Stimulated activated CD8-positive, alpha-beta memory T cell treated with anti-CD3 and anti-CD28 coated beads, Interleukin-7, amount 100 ng/mL, for 48 hours (primary cell): ENCODE measurements at regions not wholly inside any gene's neighbourhood (a gene's known extent, or its start where the extent isn't known, plus 50 kb on each side); places are given as distances from the start of the nearest gene placed in this dataset.

Experiments
- DNase-seq, 2 donors: peaks; one replicate each; pipeline ENCODE4 v3.0.0-alpha.2; 2020; ENCODE audit warnings: low read depth in 1 of 2; ENCODE audit errors: extremely low read depth in 1 of 2

GRCh38 chr13:59459972-59460371 lies 703.8 kb downstream of the DIAPH3 start:
- no peak for DNase-seq

DNA sequence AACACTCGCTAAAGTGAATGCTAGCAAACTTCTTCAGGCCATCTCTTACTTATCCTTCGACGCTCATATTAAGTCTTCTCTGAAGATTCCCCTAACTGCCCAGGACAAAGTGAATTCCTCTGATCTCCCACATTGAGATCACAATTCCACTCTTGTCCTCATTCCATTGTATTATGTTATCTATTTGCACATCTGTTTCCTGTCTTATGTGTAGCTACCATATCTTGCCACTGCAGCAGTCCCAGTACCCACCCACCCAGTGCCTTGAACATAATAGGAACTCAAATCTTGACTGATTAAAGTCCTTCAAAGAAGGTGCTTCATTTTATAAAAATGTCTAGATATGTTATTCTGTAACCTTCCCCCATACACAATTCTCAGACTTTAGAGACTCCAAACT lies 702.3 kb downstream of the DIAPH3 start:
- no peak for DNase-seq

DNA sequence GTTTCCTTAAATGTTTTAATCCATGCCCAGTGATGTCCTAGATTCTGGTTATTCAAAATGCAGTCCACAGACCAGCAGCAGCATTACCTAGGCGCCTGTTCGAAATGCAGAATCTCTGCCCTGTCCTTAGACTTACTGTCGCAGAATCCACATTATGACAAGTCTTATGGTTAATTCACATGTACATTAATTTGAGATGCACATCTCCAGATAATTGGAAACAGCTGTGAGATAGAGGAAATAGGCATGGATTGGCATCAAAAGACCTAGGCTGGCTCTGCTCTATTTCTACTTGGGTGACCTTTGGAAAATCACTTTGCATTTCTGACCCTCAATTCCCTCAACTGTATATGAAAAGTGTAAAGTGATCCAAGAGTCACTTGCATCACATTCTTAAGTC lies 700.7 kb downstream of the DIAPH3 start:
- DNase-seq = no peak

DNA sequence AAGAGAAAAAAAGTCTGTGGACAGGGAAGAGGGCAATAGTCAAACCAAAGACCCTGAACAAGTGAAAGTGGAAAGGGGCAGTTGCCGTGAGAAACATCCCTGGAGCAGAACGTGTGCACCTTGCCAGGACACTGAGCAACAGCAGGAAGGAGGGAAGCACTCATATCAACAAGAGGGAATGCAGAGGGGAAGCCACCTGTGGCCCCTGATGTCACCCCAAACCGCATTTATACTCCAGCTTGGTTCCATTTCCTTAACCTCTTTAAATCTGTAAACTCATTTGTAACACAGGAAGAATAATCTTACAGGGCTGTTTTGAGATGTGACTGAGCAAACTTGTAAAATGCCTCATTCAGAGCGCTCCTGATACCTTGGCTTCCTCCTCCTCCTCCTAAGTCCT lies 698.8 kb downstream of the DIAPH3 start:
- DNase-seq = no peak

DNA sequence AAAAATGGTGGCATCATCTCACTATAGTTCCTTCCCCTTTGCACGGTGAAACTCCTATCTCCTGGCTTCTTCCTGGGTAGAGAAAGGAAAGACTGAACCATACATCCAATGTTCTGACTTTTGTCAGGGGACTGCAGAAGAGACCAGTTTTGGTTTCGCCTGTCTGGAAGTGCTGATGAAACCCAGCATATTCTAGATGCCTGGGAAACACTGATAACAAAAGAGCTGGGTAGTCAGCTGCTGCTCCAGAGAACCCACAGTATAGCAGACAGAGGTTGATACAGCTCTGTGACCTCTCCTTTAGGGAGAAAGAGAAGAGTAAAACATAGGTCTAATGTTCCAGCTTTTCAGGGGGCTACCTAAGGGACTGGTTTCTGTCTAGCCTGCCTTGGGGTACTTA lies 695.3 kb downstream of the DIAPH3 start:
- no peak for DNase-seq

DNA sequence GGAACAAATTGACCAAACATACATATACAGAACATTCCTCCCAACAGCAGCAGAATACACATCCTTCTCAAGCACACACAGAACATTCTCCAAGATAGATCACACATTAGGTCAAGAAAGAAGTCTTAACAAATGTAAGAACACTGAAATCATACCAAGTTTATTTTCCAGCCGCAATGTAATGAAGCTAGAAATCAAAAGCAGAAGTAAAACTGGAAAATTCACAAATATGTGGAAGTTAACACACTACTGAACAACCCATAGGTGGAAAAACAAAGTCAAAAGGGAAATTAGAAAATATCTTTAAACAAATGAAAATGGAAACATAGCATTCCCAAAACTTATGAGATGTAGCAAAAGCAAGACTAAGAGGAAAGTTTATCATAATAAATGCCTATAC lies 692.6 kb downstream of the DIAPH3 start:
- DNase-seq = no peak

DNA sequence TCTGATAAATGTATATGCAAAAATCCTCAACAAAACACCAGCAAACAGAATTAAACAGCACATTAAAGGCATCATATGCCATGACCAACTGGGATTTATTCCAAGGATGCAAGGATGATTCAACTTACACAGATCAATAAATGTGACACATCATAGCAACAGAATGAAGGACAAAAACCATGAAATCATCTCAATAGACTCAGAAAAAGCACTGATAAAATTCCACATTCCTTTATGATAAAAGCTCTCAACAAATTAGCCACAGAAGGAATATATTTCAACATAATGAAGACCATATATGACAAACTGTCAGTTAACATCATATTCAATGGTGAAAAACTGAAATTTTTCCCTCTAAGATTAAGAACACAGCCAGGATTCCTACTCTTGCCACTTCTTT lies 691.6 kb downstream of the DIAPH3 start:
- no peak for DNase-seq

GRCh38 chr13:59474696-59475095 lies 689.0 kb downstream of the DIAPH3 start:
- DNase-seq = no peak

DNA sequence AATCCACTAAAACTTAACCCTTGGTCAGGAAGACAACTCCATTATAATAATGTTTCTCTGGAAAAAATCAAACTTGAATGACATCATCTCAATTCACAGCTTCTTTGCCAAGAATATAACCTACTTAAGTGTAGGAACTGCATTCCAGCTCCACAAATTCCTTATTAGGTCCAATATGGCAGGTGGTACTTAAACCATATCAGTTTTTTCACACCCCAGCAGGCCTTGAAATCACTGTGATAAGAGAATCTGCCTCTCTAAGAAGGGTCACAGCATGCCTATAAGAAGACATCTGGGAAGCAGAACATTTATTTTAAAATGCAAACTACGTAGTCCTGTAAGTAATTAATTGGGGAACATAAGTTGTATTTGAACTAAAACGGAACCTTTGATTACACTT lies 687.8 kb downstream of the DIAPH3 start:
- no peak for DNase-seq

- DNase-seq = no peak
Measured at GRCh38 chr13:59476366-59476765, 687.4 kb downstream of the DIAPH3 start.

DNA sequence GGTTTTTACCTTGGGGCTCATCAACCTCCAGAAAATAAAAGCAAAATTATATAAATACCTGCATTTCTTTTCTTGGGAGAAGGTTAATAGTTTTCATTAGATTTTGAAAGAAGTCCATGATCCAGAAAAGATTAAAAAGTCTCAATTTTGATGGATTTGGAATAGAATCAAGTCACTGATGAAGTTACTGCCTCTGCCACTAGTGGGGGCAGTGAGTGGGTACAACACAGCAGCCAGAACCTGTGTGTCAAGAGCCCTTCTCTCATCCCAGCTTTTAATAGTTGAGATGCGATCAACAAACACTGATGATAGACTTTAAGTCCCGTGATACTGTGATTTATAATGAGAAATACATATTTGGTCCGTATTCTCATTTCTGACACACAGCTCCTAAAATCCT lies 686.7 kb downstream of the DIAPH3 start:
- DNase-seq = no peak

GRCh38 chr13:59478908-59479307 lies 684.8 kb downstream of the DIAPH3 start:
- DNase-seq = no peak

DNA sequence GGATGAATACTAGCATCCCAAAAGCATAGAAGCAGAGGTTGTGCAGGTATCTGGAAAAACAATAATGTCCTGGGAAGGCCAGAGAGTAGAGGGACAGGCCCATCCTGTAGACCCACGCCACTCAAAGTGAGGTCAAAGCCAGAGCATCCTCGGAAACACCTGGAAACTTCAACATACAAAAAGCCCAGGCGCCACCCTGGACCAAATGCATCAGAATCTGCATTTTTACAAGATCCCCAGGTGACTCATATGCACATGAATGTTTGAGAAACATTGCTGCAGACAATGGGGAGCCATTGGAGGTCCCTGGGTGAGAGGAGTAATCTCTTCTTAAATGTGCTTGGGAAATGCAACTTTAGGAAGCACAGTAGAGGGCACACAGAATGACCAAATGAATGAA lies 684.1 kb downstream of the DIAPH3 start:
- DNase-seq = no peak

DNA sequence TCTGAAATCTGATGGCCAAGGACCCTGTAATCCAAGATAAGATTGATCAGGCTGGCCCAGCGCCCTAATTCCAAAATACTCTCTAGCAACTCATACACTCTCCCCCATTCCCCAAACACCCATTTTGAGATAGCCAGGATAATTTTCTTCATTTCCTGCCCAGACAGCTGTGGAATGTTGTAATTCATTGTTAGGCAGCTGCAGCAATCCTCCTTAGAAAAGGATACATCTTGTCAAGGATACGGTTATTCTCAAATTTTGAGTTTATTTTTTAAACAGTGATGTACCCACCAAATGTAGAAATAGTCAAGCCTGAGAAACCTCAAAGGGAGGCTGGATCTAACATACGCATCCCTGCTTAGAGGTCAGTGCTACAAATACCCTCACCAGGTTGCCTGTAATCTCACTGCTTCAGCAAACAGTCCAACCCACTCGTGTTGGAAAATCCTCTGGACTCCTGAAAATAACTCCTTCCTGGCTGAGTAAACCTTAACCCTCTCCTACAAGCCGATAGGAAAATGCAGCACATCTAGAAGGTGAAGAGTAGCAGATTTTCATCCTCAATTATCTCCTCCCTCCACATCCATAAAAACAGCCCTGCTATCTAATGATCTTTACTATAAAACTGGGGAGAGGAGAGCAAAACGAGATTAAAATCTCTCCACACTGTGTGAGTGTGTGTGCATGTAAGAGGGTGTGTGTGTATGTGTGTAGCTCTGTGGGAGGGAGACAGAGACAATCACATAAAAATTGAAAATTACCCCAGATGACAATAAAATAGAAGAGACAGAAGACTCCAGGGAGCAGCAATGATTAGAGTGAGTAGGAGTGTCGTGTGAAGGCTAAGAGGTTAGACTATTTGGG lies 683.1 kb downstream of the DIAPH3 start:
- DNase-seq = no peak

DNA sequence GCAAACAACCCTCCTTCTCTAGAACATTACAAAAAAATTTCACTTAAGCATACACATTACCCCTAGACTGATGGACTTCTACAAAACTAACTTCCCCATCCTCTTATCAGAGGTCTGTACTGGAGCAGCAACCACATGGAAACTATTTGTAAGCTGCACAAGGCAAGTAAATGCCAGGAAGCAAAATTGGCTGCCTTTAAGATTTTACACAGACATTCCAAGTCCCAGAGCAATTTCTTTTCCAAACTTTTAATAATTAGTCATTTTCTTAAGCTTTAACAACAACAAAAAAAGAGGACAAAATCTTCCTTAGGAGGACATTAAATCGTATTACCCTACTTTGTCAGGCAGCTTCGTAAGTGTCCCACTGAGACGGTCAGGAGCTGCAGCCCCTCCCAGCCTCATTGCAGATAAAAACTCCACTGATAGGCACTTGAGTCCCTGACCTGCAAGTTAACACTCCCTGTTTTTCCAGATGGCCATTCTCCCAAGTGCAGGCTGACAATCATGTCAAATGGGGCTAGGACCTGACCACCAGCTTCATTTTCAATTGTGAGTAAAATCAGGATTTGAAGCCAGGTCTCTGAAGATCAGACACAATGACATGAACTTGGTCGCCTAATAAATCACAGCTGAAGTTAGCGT lies 680.1 kb downstream of the DIAPH3 start:
- DNase-seq = no peak

DNA sequence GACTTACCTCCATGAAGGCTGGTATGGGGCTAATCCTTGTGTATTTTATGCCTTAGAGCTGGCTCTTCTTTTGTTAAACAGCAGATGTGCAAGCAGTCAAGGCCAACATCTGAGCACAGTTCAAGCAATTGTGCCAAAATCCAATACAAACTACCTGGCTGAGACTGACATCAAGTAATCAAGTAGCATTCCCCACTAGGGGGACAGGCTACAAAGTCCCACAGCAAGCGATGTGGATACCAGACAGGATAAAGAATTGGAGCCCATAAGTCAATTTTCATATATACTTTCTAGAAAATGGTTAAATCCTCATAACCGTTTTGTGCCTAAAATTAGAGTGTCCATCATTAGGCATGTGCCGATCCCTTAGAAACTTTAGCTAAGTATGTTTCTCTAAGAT lies 675.8 kb downstream of the DIAPH3 start:
- no peak for DNase-seq

DNA sequence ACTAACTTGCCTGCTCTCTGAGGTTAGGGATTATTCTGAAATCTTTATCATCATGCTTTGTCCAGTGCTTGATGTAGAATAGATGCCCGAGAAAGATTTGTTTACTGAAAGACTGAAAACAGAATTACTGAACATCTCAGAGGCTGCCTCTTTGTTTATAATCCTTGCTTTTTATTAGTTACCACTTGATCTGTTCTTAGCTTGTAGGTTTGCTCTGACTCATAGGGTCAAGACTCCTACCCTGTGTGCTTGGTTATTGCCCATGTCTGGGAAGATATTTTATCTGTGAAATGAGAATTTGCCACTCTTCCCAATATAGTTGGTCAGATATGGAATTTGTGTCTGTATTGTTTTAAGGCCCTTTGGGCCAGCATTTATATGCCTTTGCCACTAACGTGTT lies 675.3 kb downstream of the DIAPH3 start:
- no peak for DNase-seq

GRCh38 chr13:59490651-59491050 lies 673.1 kb downstream of the DIAPH3 start:
- no peak for DNase-seq

- DNase-seq = no peak
Measured at GRCh38 chr13:59492030-59492636, 671.6 kb downstream of the DIAPH3 start.

DNA sequence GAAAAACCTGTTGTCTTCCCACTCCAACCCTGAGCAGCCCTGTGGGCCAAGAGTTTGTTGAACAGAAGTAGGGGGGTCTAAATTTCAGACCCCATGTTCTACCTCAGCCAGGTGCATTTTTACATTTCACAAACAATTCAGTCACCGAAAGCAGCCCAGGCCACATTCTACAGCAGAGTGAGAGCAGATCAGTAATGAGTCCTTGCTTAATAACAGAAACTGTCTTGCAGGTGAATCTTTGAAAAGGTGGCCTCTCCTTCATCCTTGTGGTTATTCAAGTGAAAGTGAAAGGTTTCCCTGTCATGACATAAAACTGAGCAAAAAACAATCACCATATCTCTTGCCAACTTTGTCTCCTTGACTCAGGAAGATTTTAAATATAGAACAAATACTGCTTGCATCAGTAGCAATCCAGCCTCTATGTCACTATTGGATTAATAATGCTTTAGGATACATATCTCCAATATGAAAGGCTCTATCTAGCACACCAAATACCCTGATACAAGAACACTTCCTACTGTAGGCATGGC lies 670.2 kb downstream of the DIAPH3 start:
- no peak for DNase-seq

DNA sequence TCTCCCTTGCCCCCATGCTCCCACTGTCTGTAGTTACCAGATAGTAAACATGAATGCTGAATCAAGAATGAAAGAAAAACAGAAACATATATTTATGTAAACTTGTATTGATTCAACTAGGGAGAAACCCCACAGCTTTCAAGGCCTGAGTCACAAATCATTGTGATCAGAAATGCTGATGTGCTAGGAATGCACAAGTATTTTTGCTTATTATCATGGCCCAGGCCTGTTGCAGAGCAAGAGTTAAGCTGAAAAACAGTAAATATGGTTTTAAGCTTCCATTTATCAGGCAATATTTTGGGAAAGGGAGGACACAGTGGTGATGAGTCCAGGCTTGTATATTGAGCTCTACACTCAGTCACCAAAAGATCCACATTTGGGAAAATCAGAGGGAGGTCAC lies 669.6 kb downstream of the DIAPH3 start:
- DNase-seq = no peak

DNA sequence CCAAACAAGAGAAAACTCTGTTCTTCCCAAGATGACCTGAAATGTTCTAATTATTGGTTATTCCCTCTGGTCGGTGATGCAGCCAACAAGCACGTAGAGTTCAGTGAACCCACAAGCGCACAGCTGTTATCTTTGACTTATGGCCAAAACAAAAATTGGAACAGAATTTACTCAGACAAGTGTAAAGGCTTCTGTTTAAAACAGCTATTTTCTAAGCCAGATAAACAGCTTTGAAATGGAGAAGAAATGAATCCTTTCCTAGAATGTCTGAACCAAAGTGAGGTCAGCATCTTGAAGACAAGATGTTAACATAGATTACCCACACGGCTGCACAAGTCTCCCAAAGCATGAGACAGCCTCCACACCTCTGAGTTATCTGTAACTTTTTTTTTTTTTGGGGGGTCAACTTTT lies 669.2 kb downstream of the DIAPH3 start:
- DNase-seq = no peak
